NT2/D1 (cell line): ENCODE measurements at regions not wholly inside any gene's neighbourhood (a gene's known extent, or its start where the extent isn't known, plus 50 kb on each side); places are given as distances from the start of the nearest gene placed in this dataset.

ENCODE experiments used
- SUZ12 ChIP-seq: IDR thresholded peaks from 2 replicates; pipeline ENCODE4 v1.6.1; 2011; ENCODE audit not compliant: insufficient read length, insufficient read depth; ENCODE audit errors: extremely low read depth
- YY1 ChIP-seq: IDR thresholded peaks from 2 replicates; pipeline ENCODE4 v1.6.1; 2011; ENCODE audit not compliant: insufficient read length, insufficient read depth
- ZNF274 ChIP-seq: IDR thresholded peaks from 2 replicates; pipeline ENCODE4 v1.6.1; 2011; ENCODE audit warnings: mild to moderate bottlenecking, low read depth, low read length

DNA sequence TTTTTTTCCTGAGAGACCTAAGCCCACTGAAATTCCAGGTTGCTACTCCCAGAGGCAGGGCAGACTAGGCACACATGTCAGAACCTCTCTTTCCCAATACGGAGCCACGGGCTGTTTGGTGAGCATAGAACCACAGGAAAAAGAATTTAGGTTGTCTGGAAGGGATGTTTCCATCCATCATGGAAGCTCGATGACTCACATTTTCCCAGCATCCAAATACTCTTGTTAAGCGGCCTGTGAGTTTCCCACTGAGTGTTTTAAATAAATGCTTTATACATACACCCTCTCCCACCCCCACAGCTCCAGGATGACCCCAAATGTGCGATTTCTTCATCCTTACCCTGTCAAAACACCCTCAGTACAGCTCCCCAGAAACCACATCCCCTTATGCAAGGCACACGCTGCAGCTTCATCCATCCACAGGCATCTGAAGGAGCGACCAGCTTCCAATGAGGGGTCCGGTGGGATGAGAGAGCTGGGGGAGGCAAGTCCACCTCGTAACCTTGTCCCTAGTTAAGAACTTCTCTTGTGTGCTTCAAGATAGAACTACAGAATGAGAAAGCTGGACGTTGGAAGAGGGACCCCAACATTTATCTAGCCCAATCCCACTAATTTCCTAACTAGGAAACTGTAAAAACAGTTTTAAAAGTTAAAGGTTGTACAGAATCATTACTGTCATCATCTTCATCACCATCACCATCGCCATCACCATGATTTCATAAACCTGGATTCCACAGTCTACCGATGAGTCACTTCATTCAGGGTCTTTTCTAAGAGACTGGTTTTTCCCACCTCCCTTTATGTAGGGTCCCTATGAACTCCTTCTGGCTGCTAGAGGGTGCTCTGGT is 63.5 kb upstream of the FZD7 start:
- TF ChIP-seq SUZ12 (no peak), ZNF274 (no peak), YY1 (no peak)
